ENCODE measurements at regions not wholly inside any gene's neighbourhood (a gene's known extent, or its start where the extent isn't known, plus 50 kb on each side); places are given as distances from the start of the nearest gene placed in this dataset.

DNA sequence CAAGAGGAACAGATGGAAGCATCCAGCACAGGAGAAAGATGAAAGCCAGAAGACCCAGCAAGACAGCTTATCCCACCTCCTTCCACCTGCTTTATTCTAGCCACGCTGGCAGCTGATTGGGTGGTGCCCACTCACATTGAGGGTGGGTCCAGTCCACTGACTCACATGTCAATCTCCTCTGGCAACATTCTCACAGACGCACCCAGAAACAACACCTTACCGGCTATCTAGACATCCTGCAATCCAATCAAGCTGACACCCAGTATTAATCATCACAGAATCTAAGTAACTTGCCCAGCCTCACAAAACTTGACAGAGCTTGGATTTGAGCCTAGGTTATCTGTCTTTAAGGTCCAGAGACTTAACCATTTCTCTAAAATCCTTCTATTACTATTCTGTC lies 208.9 kb downstream of the PAH start:
- TF ChIP-seq, protein P1, sequence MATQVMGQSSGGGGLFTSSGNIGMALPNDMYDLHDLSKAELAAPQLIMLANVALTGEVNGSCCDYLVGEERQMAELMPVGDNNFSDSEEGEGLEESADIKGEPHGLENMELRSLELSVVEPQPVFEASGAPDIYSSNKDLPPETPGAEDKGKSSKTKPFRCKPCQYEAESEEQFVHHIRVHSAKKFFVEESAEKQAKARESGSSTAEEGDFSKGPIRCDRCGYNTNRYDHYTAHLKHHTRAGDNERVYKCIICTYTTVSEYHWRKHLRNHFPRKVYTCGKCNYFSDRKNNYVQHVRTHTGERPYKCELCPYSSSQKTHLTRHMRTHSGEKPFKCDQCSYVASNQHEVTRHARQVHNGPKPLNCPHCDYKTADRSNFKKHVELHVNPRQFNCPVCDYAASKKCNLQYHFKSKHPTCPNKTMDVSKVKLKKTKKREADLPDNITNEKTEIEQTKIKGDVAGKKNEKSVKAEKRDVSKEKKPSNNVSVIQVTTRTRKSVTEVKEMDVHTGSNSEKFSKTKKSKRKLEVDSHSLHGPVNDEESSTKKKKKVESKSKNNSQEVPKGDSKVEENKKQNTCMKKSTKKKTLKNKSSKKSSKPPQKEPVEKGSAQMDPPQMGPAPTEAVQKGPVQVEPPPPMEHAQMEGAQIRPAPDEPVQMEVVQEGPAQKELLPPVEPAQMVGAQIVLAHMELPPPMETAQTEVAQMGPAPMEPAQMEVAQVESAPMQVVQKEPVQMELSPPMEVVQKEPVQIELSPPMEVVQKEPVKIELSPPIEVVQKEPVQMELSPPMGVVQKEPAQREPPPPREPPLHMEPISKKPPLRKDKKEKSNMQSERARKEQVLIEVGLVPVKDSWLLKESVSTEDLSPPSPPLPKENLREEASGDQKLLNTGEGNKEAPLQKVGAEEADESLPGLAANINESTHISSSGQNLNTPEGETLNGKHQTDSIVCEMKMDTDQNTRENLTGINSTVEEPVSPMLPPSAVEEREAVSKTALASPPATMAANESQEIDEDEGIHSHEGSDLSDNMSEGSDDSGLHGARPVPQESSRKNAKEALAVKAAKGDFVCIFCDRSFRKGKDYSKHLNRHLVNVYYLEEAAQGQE (IDR thresholded peaks at IDR 0.05; ENCODE audit: low read depth) = no peak
- TF ChIP-seq TAF1 (IDR thresholded peaks at IDR 0.05; ENCODE audit: low read depth) (no peak), RAD21 (IDR thresholded peaks at IDR 0.05; ENCODE audit: low read depth) (no peak), EP300 (IDR thresholded peaks at IDR 0.05; ENCODE audit: borderline replicate concordance) (no peak), FOXM1 (IDR thresholded peaks at IDR 0.05; ENCODE audit: borderline replicate concordance, low read depth) (no peak), CEBPB (IDR thresholded peaks at IDR 0.05) (no peak)

Measured in Ishikawa (cell line).